GM21723 (cell line): ENCODE measurements at regions not wholly inside any gene's neighbourhood (a gene's known extent, or its start where the extent isn't known, plus 50 kb on each side); places are given as distances from the start of the nearest gene placed in this dataset.

Experiments used
- ATAC-seq: cut with Tn5 transposase; IDR thresholded peaks from one replicate; pipeline ENCODE4 v1.9.1; 2021; ENCODE audit warnings: mild to moderate bottlenecking, moderate library complexity; ENCODE audit not compliant: unreplicated experiment

GRCh38 chr14:42480255-42480654, 873.6 kb downstream of the LRFN5 start:
- ATAC-seq: no peak

- no peak for ATAC-seq
Measured at GRCh38 chr14:42475289-42475688, 868.6 kb downstream of the LRFN5 start.

- ATAC-seq: no peak
Measured at GRCh38 chr14:42470427-42470719, 863.7 kb downstream of the LRFN5 start.

- no peak for ATAC-seq
Measured at GRCh38 chr14:42469637-42470426, 863.2 kb downstream of the LRFN5 start.

- ATAC-seq: no peak
Measured at GRCh38 chr14:42460673-42461072, 854.0 kb downstream of the LRFN5 start.

- no peak for ATAC-seq
Measured at GRCh38 chr14:42459171-42459685, 852.6 kb downstream of the LRFN5 start.

- no peak for ATAC-seq
Measured at GRCh38 chr14:42441615-42442014, 834.9 kb downstream of the LRFN5 start.

- ATAC-seq: no peak
Measured at GRCh38 chr14:42437809-42438208, 831.1 kb downstream of the LRFN5 start.

GRCh38 chr14:42429401-42429800, 822.7 kb downstream of the LRFN5 start:
- no peak for ATAC-seq

- peak; percentile 93 for ATAC-seq
Measured at GRCh38 chr14:42428996-42429395, 822.3 kb downstream of the LRFN5 start.

- ATAC-seq: no peak
Measured at GRCh38 chr14:42424501-42424900, 817.8 kb downstream of the LRFN5 start.

- no peak for ATAC-seq
Measured at GRCh38 chr14:42421377-42422078, 814.9 kb downstream of the LRFN5 start.

GRCh38 chr14:42420071-42420470, 813.4 kb downstream of the LRFN5 start:
- no peak for ATAC-seq

- no peak for ATAC-seq
Measured at GRCh38 chr14:42407153-42407552, 800.5 kb downstream of the LRFN5 start.

- no peak for ATAC-seq
Measured at GRCh38 chr14:42391146-42391834, 784.6 kb downstream of the LRFN5 start.

GRCh38 chr14:42378880-42379279, 772.2 kb downstream of the LRFN5 start:
- ATAC-seq: no peak

GRCh38 chr14:42378274-42378673, 771.6 kb downstream of the LRFN5 start:
- ATAC-seq: no peak

- ATAC-seq: no peak
Measured at GRCh38 chr14:42374332-42374731, 767.7 kb downstream of the LRFN5 start.

- ATAC-seq: no peak
Measured at GRCh38 chr14:42370056-42370455, 763.4 kb downstream of the LRFN5 start.

- ATAC-seq: no peak
Measured at GRCh38 chr14:42368234-42368633, 761.6 kb downstream of the LRFN5 start.

- ATAC-seq: no peak
Measured at GRCh38 chr14:42353315-42353714, 746.6 kb downstream of the LRFN5 start.

GRCh38 chr14:42335918-42336317, 729.2 kb downstream of the LRFN5 start:
- no peak for ATAC-seq
